SW480 (cell line): ENCODE measurements at regions not wholly inside any gene's neighbourhood (a gene's known extent, or its start where the extent isn't known, plus 50 kb on each side); places are given as distances from the start of the nearest gene placed in this dataset.

Source experiments
- DNase-seq: peaks from one replicate; pipeline ENCODE4 v3.0.0-alpha.2; 2016; ENCODE audit warnings: low spot score

DNA sequence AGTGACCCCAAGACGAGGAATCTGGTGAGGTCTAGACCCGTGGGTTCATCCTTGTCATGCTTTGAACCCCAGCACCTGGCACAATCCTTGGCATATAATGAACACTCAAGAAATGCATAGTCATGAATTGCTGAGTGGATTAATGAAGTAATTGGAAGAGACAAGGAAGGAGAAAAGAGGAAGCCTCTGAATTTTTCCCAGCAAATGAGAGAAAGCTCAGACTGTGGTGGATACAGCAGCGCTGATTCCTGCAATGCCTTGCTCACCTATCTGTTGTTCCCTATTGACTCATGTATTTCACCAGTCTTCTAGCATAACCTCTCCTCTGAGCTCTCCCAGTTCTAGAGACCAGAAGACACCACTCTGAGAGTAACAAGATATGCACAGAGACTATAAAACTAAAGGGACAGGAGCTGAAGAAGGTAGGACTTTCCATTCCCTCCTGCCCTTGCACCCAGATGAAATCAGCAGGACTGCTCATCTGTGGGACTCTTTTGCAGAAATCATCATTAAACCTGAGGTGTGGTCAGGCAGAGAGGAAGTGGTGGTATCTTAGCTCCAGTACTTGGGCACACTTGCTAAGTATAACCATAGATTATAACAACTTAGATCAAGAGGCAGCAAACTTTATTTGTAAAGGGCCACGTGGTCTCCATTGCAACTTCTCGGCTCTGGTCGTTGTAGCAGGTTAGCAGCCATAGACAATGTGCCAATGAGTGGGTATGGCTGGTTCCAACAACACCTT lies 102.8 kb downstream of the MAF start:
- no peak for DNase-seq

DNA sequence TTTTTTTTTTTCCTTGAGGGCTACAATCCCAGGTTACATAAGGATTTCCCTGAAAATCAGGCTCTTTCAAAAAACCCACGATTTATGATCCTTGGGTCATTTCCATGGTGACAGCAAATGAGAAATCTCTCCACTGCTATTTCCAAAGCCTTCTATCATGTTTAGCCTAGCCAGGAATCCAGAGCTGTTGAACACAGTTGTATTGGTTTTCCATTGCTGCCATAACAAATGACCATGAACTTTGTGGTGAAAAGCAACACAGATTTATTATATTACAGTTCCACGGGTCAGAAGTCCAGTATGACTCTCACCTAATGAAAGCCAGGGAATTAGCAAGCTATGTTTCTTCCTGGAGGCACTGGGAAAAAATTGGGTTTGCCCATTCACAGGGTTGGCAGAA lies 106.6 kb downstream of the MAF start:
- no peak for DNase-seq

GRCh38 chr16:79492036-79492435 lies 108.5 kb downstream of the MAF start:
- no peak for DNase-seq

DNA sequence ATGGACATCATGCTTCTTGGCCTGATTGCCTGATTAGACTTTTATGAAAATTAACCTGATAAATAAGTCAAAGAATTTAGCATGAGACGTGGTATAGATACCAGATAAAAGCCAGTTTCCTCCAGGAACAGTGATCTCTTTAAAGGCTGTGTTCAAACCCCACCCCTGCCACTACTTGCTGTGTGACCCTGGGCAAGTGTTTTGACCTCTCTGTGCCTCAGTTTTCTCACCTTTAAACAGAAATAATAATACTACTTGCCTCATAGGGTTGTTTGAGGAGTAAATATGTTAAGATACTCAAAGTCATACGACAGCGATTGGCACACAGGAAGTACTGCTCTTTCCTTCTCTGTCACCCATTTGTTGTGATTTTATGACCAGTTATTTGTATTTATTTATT lies 115.5 kb downstream of the MAF start:
- DNase-seq = no peak

DNA sequence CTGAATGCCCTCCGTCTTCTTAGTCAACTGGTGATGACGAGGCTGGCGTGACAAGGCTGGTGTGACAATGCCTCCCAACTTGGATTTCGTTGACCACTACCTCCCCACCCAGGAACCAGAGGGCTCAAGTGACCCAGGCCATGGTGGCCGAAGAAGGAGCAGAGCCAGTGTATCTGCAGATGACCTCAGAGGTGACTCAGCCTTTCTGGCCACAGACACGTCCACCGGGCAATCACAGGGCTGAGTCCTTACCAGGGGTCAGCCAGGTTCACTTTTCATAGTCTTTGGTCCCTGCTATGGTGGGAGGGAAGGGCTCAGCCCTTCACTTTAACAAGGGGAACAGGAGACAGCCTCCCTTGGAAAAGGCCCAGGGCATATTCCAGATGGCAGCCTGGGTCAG lies 116.3 kb downstream of the MAF start:
- no peak for DNase-seq

DNA sequence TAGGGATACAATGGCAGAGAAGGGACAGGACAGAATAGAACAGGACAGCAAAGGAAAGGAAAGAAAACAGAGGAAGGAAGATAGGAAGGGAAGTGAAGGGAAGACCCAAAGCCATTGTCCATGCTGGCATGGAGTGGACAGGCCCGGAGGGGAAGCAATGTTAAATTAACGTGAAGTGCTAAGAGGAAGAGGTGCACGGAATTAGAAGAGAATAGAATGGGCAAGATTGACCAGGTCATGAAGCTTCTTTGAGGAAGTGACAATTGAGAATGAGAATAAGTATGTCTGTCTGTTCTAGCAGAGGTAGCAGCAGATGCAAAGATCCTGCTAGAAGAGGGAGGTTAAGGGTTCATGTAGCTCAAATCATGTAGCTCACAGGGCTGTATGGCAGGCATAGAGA lies 117.2 kb downstream of the MAF start:
- DNase-seq = no peak

DNA sequence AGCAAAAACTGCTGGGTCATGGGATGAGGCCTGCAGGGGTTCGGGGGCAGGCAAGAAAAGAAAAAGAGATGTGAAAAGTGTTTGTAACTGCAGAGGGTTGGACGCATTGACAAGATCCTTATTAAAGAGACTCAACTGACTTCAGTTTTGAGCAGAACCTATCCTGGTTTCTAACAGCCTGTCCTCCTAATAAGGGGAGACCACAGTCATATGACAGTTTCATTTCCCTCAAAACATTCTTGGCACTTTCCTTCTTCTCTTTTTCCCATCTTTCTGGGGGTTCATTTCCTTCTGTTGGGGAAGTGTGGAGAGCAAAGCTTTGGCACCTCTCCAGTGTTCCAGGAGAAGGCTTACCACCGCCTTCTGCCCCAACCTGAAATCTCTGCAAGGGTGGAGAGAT lies 118.5 kb downstream of the MAF start:
- DNase-seq = no peak

GRCh38 chr16:79480929-79481328 lies 119.6 kb downstream of the MAF start:
- no peak for DNase-seq

DNA sequence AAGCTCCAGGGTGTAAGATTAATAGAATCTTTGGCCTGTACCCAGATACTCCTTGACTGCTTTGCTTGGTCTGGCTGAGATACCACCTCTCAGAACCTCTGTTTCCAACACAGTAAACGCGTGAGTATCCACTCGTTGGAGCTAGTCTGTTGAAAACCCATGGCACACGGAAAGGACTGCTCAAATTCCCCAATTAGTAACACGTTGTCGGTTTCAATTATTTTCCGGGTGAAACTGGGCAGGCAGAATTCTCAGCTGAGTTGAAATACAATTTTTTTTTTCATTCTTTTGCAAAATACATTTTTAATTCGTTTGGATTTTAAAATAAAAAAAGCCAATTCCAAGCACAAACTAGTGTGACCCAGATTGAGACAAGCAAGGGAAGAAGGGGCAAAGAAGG lies 120.5 kb downstream of the MAF start:
- DNase-seq = no peak

- no peak for DNase-seq
Observed at GRCh38 chr16:79476580-79476979, 124.0 kb downstream of the MAF start.

- DNase-seq = no peak
Observed at GRCh38 chr16:79475841-79476240, 124.7 kb downstream of the MAF start.

DNA sequence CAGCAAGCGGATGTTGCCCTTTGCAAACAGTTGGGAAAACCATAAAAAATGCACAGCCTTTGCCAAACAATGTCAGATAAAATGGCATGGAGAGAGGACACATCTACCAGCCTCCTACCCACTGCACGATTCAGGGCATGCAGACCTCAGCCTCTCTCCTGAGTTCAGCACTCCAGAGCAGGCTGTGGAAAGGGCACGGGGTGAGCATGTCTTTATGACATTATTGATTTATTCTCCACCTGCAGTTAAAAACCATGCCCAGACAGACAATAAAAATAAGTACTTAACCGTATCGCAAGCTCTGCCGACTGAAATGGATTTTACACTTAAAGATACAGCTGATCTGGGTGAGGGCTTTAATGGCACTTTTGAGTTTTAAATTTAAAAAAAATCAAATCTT lies 127.1 kb downstream of the MAF start:
- DNase-seq = no peak

DNA sequence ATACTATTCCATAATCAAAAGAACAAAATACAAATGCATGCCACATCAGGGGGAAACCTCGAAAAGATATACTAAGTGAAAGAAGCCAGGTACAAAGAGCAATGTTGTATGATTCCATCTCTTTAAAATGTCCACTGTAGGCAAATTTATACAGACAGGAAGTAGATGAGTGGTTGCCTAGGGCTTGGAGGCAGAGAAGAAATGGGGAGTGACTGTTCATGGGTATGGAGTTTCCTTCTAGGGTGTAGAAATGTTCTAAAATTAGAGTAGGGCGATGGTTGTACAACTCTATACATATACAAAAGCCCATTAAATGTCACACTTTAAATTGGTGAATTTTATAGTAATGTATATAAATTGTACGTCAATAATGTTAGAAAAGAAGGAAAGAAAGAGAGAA lies 128.1 kb downstream of the MAF start:
- DNase-seq = no peak

DNA sequence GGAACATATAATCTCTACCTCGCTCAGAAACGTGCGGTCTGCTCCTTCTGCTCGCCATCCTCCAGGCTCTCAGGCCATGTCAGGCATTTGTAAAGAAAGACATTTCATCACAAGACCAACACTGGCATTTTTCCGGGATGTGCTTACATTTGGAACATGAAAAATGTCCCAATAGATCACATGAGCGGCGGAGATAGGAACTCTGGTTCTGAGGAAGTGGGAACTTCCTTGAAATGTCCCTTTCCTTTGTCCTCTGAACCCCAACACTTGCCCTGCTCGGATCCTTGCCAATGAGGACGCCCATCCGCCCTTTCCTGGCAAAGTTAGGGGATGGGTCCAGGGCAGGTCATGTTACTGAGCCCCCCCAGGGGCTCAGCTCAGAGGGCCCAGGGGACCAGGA lies 130.5 kb downstream of the MAF start:
- DNase-seq = no peak

- DNase-seq = no peak
Observed at GRCh38 chr16:79468631-79469030, 131.9 kb downstream of the MAF start.

DNA sequence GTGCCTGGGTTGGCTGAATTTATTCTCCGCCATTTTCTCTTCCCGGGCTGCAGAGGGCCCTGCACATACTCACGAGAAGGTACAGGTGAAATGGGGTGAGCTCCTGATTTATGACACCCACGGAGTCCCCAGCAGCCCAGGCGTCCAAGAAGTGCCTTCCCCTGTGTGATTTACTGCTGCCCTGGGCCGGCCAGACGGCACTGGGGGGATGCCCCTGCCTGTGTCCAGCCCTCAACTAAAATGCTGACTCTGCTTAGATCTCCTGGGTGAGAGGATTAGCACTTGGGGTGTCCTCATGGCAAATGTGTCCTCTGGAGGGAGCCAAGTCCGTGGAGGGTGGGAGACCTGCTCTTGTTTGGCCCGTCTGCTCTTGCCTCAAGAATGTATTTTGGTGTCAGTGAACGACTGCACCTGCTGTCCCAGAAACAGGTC lies 132.4 kb downstream of the MAF start:
- DNase-seq = no peak

- peak; percentile 30 for DNase-seq
Observed at GRCh38 chr16:79466111-79466510, 134.4 kb downstream of the MAF start.

- no peak for DNase-seq
Observed at GRCh38 chr16:79463841-79464240, 136.7 kb downstream of the MAF start.

GRCh38 chr16:79456036-79456435 lies 144.5 kb downstream of the MAF start:
- no peak for DNase-seq

DNA sequence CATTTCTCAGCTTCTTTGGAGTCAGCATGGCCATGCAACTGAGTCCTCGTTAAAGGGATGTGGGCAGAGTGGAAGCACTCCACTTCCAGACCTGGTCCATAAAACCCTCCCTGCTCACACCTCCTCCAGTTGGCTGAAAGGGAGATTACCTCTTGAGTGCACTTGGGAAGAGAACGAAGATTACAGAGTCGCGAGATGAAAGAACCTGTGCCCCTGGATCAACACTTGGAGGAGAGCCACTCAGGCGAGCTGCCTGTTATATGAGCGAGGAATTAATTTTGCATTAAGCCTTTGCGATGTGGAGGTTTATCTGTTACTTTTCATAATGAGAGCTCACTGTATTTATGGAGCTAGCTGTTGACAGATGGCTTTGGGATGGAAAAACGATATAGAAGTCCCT lies 147.9 kb downstream of the MAF start:
- DNase-seq = no peak

DNA sequence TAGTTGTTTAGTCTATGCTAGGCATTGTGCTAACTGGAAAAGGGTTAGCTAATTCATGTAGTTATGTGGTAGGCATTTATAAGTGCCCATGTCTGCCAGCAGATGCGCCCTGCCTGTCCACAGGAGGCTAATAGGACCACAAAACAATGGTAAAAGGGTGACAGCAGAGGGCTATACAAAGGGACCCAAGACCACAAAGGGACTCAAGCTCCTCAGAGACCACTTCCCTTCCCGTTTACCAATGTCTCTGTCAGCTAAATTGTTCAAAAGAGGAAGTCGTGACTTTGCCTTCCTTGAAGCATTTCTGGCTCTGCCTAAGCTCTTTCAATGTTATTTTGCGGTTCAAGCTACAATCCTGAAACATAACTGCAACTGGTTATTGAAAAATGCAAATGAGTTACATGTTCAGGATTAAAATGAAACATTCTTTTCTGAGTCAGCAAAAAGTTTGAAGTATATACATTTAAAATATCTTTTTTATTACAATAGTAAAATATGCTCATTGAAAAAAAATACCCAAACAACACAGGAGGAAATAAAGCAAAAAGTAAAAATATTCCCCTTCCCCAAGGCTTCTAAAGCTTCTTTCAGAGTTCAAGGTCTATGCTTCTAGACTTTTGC lies 149.2 kb downstream of the MAF start:
- DNase-seq = no peak

DNA sequence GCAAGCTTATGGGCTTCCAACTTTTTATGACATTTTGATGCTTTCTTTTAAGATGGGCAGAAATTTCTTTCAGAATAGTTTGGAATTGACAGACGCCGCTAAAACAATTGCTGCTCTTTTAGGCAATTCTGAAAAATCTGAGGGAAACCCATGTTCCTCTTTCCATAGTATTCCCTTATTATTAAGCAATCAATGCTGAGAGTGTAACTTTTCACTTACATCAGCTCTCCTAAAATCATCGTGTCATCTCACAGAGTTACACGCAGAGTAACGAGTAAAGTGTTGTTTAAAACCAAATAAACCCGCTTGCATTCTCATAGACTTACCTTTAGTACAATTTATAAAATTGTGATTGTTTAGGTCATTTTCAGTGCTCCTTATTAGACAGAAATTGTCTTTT lies 150.6 kb downstream of the MAF start:
- no peak for DNase-seq

DNA sequence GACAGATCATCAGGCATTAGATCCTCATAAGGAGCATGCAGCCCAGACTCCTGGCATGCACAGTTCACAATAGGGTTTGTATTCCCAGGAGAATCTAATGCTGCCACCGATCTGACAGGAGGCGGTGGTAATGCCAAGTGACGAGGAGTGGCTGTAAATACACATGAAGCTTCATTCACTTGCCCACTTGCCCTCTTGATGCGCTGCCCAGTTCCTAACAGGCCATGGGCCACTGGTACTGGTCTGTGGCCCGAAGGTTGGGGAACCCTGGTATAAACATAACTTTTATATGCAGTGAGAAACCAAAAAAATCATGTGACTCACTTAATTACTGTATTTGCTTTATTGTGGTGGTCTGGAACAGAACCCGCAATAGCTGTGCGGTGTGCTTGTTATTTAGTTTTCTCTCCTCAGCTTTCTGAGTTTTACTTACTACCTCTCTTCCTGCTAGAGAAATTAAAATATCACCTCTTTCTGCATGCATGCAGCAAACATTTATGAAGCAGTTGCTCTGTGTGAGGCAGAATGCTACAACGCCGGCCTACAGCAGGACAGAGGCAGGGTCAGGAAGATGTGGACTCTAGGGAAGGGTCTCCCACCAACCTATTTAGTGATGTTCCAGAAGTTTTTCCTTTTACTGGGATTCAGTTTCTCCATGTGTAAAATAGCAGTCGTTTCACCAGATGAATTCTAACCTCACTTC lies 151.3 kb downstream of the MAF start:
- DNase-seq = no peak

DNA sequence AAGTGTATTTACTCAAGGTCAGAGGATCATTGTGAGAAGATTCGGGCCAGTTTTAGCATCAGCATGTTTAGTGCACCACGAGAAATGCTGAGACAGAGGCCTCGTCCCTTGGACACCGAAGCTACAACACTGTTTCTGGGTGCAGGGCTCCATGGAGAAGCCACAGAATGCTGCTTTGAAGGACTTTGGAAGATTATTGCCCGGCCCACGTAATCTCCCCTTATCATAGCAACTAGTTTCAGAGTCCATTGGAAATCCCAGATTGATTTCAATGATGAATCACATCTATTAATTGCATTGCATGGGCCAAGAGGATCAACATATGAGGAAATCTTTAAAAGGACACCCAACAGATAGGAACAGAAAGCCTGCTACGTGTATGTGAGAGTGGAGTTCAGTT lies 156.0 kb downstream of the MAF start:
- DNase-seq = no peak
